Adrenal gland (tissue), 9 donors: ENCODE measurements at regions not wholly inside any gene's neighbourhood (a gene's known extent, or its start where the extent isn't known, plus 50 kb on each side); places are given as distances from the start of the nearest gene placed in this dataset.

ENCODE experiments used
- DNase-seq, 7 donors: peaks; one replicate each; pipeline ENCODE4 v3.0.0-alpha.2; 2019 to 2020
- H3K27ac ChIP-seq, 5 donors: fragments of 200-600 bp; sonication (generic) in 4 of 5; 1 replicate in 3 of 5; 2 replicates in 2 of 5; pipeline versions ENCODE4 v1.5.1 to v1.8.0; 2016 to 2020; ENCODE audit warnings: mild to moderate bottlenecking in 1 of 5
- H3K27me3 ChIP-seq: fragments of 200-600 bp; 2 replicates; pipeline ENCODE4 v1.8.0; 2021
- H3K36me3 ChIP-seq, 2 donors: fragments of 200-600 bp; replicated peaks in 1 of 2; 1 replicate in 1 of 2; 2 replicates in 1 of 2; pipeline versions ENCODE4 v1.5.1 to v1.8.0; 2018 to 2022
- H3K4me1 ChIP-seq, 2 donors: fragments of 200-600 bp; replicated peaks in 1 of 2; 1 replicate in 1 of 2; 2 replicates in 1 of 2; pipeline versions ENCODE4 v1.5.1 to v1.8.0; 2018 to 2021
- H3K4me3 ChIP-seq, 4 donors: fragments of 200-600 bp; sonication (generic) in 3 of 4; one replicate each; pipeline ENCODE4 v1.5.1; 2016 to 2018
- H3K9me3 ChIP-seq, 3 donors: fragments of 200-600 bp; sonication (generic) in 1 of 3; replicated peaks in 1 of 3; 1 replicate in 2 of 3; 2 replicates in 1 of 3; pipeline versions ENCODE4 v1.5.1 to v1.8.0; 2016 to 2021
- POLR2A ChIP-seq, 2 donors: fragments of 450-650 bp; IDR thresholded peaks; one replicate each; pipeline ENCODE4 v1.6.1; 2017; ENCODE audit warnings: antibody characterized with exemption in 2 of 2, mild to moderate bottlenecking in 2 of 2, moderate library complexity in 1 of 2
- WGBS, 4 donors: extraction: QIAGEN DNeasy Blood & Tissue Kit in 2 of 4; methylation state at CpG; one replicate each; pipeline versions ENCODE4 v1.1.5 to v1.1.7; 2013 to 2017; 5-methylcytosine and 5-hydroxymethylcytosine counted together
- intact Hi-C, 2 donors: fragments of 100-400 bp; cut with DNase I; formaldehyde crosslinking; loops; one replicate each; pipeline versions ENCODE4 v1.14.1 to v1.15.0; 2022 to 2023
- TF ChIP-seq, protein P1 (sequence below), 6 experiments: fragments of 450-650 bp in 4 of 6; fragments of 200-600 bp in 2 of 6; sonication (generic) in 1 of 6; IDR thresholded peaks; 1 replicate in 5 of 6; 2 replicates in 1 of 6; pipeline versions ENCODE4 v1.5.1 to v1.8.0; 2016 to 2021; ENCODE audit warnings: antibody characterized with exemption in 6 of 6, mild to moderate bottlenecking in 2 of 6, moderate library complexity in 1 of 6
- donor health status: healthy with polysubstance abuse.
- donor health status: Bipolar disorder and iron deficiency.
- donor health status: DM: yes; HTN: yes; CAD: no.
- donor health status: DM: no; HTN: no; CAD: no.
- donor health status: DM: no; HTN: no; CAD: no.

DNA sequence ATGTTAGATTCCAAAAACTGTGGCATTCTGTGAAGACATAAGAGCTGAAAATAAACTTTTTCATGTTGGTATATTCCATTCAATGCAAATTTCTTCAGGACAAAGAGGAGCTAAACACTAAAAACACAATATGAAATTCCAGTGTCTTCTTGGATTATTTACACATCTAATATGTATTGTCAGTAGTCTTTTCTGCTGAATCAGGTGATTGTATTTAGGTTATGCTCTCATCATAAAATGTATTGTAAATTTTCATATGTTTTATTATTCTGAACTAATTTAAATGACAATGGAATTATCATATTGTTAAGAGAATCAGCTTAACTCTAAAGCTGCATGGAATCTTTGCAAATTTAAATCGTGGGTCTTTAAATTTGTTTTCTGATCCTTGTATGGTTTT is 526.7 kb downstream of the PDHA2 start:
- Histone ChIP-seq H3K27ac (no peak overlapping the region), H3K36me3 (no peaks in the 10 kb centered on the region), H3K27me3 (no peaks in the 10 kb centered on the region), H3K9me3 (peaks cover 0 to 5% (median 0%) of the 10 kb centered on the region in 3 donors), H3K4me3 (no peak overlapping the region), H3K4me1 (no peaks in the 10 kb centered on the region)
- 67 to 89% (median 79%) methylated on average over 1 of the region's 1 CpG for WGBS, 4 donors
- no peak for TF ChIP-seq POLR2A (IDR thresholded peaks at IDR 0.05)
- TF ChIP-seq, protein P1, sequence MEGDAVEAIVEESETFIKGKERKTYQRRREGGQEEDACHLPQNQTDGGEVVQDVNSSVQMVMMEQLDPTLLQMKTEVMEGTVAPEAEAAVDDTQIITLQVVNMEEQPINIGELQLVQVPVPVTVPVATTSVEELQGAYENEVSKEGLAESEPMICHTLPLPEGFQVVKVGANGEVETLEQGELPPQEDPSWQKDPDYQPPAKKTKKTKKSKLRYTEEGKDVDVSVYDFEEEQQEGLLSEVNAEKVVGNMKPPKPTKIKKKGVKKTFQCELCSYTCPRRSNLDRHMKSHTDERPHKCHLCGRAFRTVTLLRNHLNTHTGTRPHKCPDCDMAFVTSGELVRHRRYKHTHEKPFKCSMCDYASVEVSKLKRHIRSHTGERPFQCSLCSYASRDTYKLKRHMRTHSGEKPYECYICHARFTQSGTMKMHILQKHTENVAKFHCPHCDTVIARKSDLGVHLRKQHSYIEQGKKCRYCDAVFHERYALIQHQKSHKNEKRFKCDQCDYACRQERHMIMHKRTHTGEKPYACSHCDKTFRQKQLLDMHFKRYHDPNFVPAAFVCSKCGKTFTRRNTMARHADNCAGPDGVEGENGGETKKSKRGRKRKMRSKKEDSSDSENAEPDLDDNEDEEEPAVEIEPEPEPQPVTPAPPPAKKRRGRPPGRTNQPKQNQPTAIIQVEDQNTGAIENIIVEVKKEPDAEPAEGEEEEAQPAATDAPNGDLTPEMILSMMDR (IDR thresholded peaks at IDR 0.05) = no peak
- DNase-seq = no peak
- intact Hi-C loops = no loop called here

DNA sequence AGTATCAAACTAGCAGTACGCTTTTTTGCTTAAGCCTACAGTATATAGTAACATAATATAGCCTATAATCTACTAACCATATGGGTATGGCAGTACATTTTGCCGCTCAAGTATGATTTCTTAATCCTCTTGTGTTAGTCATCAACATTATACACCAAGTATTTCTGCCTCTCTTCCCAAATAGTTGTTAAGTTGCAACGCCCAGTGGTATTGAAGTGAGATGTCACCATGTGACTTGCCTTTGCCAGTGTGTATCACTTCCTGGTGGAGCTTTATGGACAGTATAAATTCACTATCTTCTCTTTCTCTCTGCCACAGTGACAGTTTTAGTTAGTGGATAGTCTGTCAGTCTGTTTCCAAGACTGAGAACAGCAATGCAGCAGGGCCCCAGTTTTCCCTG is 535.5 kb downstream of the PDHA2 start:
- DNase-seq = no peak
- TF ChIP-seq, protein P1 (IDR thresholded peaks at IDR 0.05) = no peak
- TF ChIP-seq POLR2A (IDR thresholded peaks at IDR 0.05) = no peak
- H3K4me1 ChIP-seq = no peaks in the 10 kb centered on the region
- 60 to 88% (median 79%) methylated on average over 3 of the region's 3 CpGs for WGBS, 4 donors
- H3K27me3 ChIP-seq = no peaks in the 10 kb centered on the region
- H3K36me3 ChIP-seq = no peaks in the 10 kb centered on the region
- intact Hi-C loops = no loop called here
- H3K27ac ChIP-seq = no peak overlapping the region
- no peak overlapping the region for H3K4me3 ChIP-seq
- no peaks in the 10 kb centered on the region for H3K9me3 ChIP-seq

DNA sequence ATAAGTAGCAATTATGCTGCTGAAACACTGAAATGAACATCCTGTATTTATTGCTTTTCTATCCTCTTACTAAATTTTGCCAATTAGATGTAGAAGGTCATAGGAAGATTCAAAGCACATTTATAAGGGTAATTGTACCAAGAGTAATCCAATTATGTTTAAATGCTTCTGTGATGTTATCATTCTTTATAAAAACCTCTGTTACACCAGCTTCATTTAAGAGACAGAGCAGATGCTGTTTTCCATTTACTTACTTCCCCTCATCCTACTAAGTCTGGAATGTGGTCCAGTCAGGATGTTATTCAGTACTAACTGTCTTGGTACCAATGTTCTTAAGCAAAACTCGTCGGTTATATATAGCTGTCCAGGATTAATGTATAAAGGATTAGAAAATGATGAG is 539.6 kb downstream of the PDHA2 start:
- Histone ChIP-seq H3K27me3 (no peaks in the 10 kb centered on the region), H3K4me1 (no peaks in the 10 kb centered on the region), H3K9me3 (peaks cover 0 to 5% (median 0%) of the 10 kb centered on the region in 3 donors), H3K27ac (no peak overlapping the region), H3K36me3 (no peaks in the 10 kb centered on the region), H3K4me3 (no peak overlapping the region)
- WGBS, 4 donors = 73 to 81% (median 79%) methylated on average over 2 of the region's 2 CpGs
- DNase-seq = no peak
- intact Hi-C loops = no loop called here
- TF ChIP-seq, protein P1 (IDR thresholded peaks at IDR 0.05) = no peak
- TF ChIP-seq POLR2A (IDR thresholded peaks at IDR 0.05) = no peak

DNA sequence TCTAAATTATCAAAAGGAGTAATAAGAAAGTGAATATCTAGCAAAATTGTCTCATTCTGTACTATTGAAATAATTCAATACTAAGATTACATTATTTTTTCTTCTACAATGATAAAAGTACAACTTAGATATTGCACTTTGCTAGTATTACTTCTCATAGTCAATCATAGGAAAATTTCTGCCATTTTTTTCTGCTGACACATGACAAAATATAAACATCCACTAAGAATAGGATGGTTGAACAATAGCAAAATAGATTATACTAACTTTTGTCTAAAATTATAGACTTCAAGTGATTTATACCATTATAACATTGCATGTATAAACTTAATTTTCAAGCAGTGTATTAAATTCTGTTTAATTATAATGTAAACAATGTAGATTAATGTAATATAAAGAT is 540.2 kb downstream of the PDHA2 start:
- TF ChIP-seq POLR2A (IDR thresholded peaks at IDR 0.05) = no peak
- TF ChIP-seq, protein P1 (IDR thresholded peaks at IDR 0.05) = no peak
- Histone ChIP-seq H3K4me1 (no peaks in the 10 kb centered on the region), H3K4me3 (no peak overlapping the region), H3K9me3 (peaks cover 0 to 5% (median 0%) of the 10 kb centered on the region in 3 donors), H3K27ac (no peak overlapping the region), H3K36me3 (no peaks in the 10 kb centered on the region), H3K27me3 (no peaks in the 10 kb centered on the region)
- intact Hi-C loops = no loop called here
- no peak for DNase-seq
